Panc1 (cell line): ENCODE measurements at regions not wholly inside any gene's neighbourhood (a gene's known extent, or its start where the extent isn't known, plus 50 kb on each side); places are given as distances from the start of the nearest gene placed in this dataset.

Experiments
- CTCF ChIP-seq: fragments of 450-650 bp; IDR thresholded peaks from 2 replicates; pipeline ENCODE4 v1.5.1; 2017; ENCODE audit warnings: mild to moderate bottlenecking
- POLR2AphosphoS5 ChIP-seq: IDR thresholded peaks from 2 replicates; pipeline ENCODE4 v1.6.1; 2012; ENCODE audit warnings: mild to moderate bottlenecking, low read depth, low read length, moderate library complexity
- REST ChIP-seq, 2 experiments: IDR thresholded peaks; 2 replicates each; pipeline ENCODE4 v1.6.1; 2011 to 2012; ENCODE audit warnings: low read depth in 2 of 2, control low read depth in 1 of 2, low read length in 1 of 2, mild to moderate bottlenecking in 1 of 2, moderate library complexity in 1 of 2; ENCODE audit not compliant: insufficient read depth in 1 of 2
- SIN3A ChIP-seq: IDR thresholded peaks from 2 replicates; pipeline ENCODE4 v1.6.1; 2012; ENCODE audit warnings: low read depth, mild to moderate bottlenecking, low read length, moderate library complexity, borderline replicate concordance; ENCODE audit not compliant: insufficient read depth
- TCF7L2 ChIP-seq: IDR thresholded peaks from 2 replicates; pipeline ENCODE4 v1.6.1; 2011; ENCODE audit warnings: mild to moderate bottlenecking, low read depth, low read length, inconsistent platforms

GRCh38 chr15:96657096-96657495 is 326.6 kb downstream of the NR2F2 start:
- TF ChIP-seq CTCF (no peak), REST (IDR thresholded peaks at IDR 0.05; ENCODE audit: insufficient read depth in 1 of 2, low read depth in 2 of 2, low read length in 1 of 2) (no peak), SIN3A (no peak), TCF7L2 (no peak), POLR2AphosphoS5 (no peak)
